Tibial artery (tissue), 4 donors: ENCODE measurements at regions not wholly inside any gene's neighbourhood (a gene's known extent, or its start where the extent isn't known, plus 50 kb on each side); places are given as distances from the start of the nearest gene placed in this dataset.

Experiments
- DNase-seq, 2 donors: peaks; one replicate each; pipeline ENCODE4 v3.0.0-alpha.2; 2019
- H3K27ac ChIP-seq, 2 donors: fragments of 200-600 bp; sonication (generic) in 1 of 2; 1 replicate in 1 of 2; 2 replicates in 1 of 2; pipeline ENCODE4 v1.5.1; 2018 to 2019; ENCODE audit warnings: mild to moderate bottlenecking in 1 of 2
- H3K27me3 ChIP-seq, 2 donors: fragments of 200-600 bp; sonication (generic) in 1 of 2; one replicate each; pipeline versions ENCODE4 v1.5.1 to v1.6.0; 2016 to 2019
- H3K36me3 ChIP-seq, 3 donors: fragments of 200-600 bp; sonication (generic) in 2 of 3; one replicate each; pipeline ENCODE4 v1.5.1; 2016 to 2019; ENCODE audit warnings: mild to moderate bottlenecking in 2 of 3
- H3K4me1 ChIP-seq, 4 donors: fragments of 200-600 bp; sonication (generic) in 2 of 4; 1 replicate in 3 of 4; 2 replicates in 1 of 4; pipeline ENCODE4 v1.5.1; 2016 to 2019
- H3K4me3 ChIP-seq, 2 donors: fragments of 200-600 bp; sonication (generic) in 1 of 2; 1 replicate in 1 of 2; 2 replicates in 1 of 2; pipeline ENCODE4 v1.5.1; 2018 to 2019; ENCODE audit warnings: mild to moderate bottlenecking in 2 of 2
- H3K9me3 ChIP-seq, 3 donors: fragments of 200-600 bp; sonication (generic) in 1 of 3; one replicate each; pipeline ENCODE4 v1.5.1; 2016 to 2019
- intact Hi-C: fragments of 100-400 bp; cut with DNase I; formaldehyde crosslinking; loops from one replicate; pipeline ENCODE4 v1.15.0; 2023; ENCODE audit warnings: low total_unique reads
- TF ChIP-seq, protein P1 (sequence below), 2 experiments: fragments of 200-600 bp in 1 of 2; fragments of 450-650 bp in 1 of 2; IDR thresholded peaks; one replicate each; pipeline ENCODE4 v1.5.1; 2017 to 2019; ENCODE audit warnings: antibody characterized with exemption in 2 of 2, mild to moderate bottlenecking in 1 of 2, moderate library complexity in 1 of 2

DNA sequence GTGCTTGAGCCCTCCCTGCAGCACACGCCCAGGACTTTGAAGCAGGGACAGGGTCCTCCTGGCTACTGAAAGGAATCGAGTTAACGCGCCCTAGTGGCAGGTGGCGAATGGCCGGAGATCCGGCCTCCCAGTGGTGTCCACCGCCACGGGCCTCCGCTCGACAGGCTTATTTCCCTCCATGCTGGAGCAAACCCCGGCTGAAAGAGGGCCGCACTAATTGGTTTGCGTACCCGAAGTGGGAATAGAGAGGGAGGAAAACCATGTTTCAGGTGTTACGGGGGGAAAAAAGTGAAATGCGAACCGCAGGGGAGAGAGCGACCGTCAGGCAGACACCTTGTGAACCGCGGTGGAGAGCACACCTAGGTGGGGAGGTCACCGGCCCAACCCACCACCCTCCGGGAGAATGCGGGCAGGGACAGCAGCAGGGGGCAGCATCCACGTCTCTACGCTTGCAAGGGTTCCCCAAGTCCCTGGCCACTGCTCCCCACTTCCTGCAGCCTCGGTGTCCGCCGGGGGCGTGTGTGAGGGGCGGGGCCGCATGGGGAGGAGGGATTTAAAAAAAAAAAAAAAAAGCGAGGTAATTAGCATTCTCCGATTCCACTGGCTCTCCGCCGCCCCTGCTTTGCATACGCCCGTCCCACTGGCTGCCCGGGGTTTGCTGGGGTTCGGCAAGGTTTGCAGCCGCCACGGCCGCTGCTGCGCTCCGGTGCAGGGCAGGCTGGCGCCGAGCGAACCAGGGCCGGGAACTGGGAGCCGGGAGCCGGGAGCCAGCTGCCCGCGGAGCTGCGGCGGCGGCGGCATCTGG, 224.6 kb upstream of the CRY1 start:
- no peaks in the 10 kb centered on the region for H3K9me3 ChIP-seq
- intact Hi-C loops, result no loop called here
- H3K4me3 ChIP-seq, result peak overlapping the region; percentile 31 to 34
- peaks cover 0 to 67% of the 10 kb centered on the region in 2 donors for H3K27me3 ChIP-seq
- H3K36me3 ChIP-seq, result no peaks in the 10 kb centered on the region
- no peak overlapping the region for H3K27ac ChIP-seq
- TF ChIP-seq, protein P1, sequence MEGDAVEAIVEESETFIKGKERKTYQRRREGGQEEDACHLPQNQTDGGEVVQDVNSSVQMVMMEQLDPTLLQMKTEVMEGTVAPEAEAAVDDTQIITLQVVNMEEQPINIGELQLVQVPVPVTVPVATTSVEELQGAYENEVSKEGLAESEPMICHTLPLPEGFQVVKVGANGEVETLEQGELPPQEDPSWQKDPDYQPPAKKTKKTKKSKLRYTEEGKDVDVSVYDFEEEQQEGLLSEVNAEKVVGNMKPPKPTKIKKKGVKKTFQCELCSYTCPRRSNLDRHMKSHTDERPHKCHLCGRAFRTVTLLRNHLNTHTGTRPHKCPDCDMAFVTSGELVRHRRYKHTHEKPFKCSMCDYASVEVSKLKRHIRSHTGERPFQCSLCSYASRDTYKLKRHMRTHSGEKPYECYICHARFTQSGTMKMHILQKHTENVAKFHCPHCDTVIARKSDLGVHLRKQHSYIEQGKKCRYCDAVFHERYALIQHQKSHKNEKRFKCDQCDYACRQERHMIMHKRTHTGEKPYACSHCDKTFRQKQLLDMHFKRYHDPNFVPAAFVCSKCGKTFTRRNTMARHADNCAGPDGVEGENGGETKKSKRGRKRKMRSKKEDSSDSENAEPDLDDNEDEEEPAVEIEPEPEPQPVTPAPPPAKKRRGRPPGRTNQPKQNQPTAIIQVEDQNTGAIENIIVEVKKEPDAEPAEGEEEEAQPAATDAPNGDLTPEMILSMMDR (IDR thresholded peaks at IDR 0.05), result no peak
- peaks cover 0 to 35% (median 29%) of the 10 kb centered on the region in 4 donors for H3K4me1 ChIP-seq
- DNase-seq, result peak; percentile 49 to 73

GRCh38 chr12:107318556-107318805, 225.1 kb upstream of the CRY1 start:
- H3K36me3 ChIP-seq, result no peaks in the 10 kb centered on the region
- intact Hi-C loops, result no loop called here
- H3K4me1 ChIP-seq, result peaks cover 0 to 35% (median 29%) of the 10 kb centered on the region in 4 donors
- no peak overlapping the region for H3K27ac ChIP-seq
- peaks cover 0 to 72% of the 10 kb centered on the region in 2 donors for H3K27me3 ChIP-seq
- no peaks in the 10 kb centered on the region for H3K9me3 ChIP-seq
- DNase-seq, result no peak
- peak overlapping the region; percentile 31 to 34 for H3K4me3 ChIP-seq
- TF ChIP-seq, protein P1 (IDR thresholded peaks at IDR 0.05), result no peak

DNA sequence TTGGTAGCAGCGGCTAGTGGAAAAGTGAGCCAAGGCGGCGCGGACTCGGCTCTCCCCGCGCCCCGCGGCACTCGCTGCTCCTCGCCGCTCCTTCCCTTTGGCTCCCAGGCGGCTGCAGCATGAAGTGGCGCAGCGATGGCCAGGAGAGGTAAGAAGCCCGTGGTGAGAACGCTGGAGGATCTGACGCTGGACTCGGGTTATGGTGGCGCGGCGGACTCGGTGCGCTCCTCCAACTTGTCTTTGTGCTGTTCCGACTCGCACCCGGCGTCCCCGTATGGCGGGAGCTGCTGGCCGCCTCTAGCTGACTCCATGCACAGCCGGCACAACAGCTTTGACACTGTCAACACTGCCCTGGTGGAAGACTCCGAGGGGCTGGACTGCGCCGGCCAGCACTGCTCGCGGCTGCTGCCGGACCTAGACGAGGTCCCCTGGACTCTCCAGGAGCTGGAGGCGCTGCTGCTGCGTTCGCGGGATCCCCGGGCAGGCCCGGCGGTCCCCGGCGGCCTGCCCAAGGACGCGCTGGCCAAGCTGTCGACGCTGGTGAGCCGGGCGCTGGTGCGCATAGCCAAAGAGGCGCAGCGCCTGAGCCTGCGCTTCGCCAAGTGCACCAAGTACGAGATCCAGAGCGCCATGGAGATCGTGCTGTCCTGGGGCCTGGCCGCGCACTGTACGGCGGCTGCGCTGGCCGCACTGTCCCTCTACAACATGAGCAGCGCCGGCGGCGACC, 225.6 kb upstream of the CRY1 start:
- H3K9me3 ChIP-seq, result no peaks in the 10 kb centered on the region
- intact Hi-C loops, result no loop called here
- peaks cover 0 to 35% (median 29%) of the 10 kb centered on the region in 4 donors for H3K4me1 ChIP-seq
- H3K27me3 ChIP-seq, result peaks cover 0 to 76% of the 10 kb centered on the region in 2 donors
- H3K36me3 ChIP-seq, result no peaks in the 10 kb centered on the region
- no peak for DNase-seq
- TF ChIP-seq, protein P1 (IDR thresholded peaks at IDR 0.05), result no peak
- H3K4me3 ChIP-seq, result peak overlapping the region; percentile 31 to 34
- H3K27ac ChIP-seq, result no peak overlapping the region

- Histone ChIP-seq H3K27ac (no peak overlapping the region), H3K27me3 (peaks cover 0 to 79% of the 10 kb centered on the region in 2 donors), H3K9me3 (no peaks in the 10 kb centered on the region), H3K36me3 (no peaks in the 10 kb centered on the region), H3K4me1 (peaks cover 0 to 35% (median 29%) of the 10 kb centered on the region in 4 donors), H3K4me3 (peak overlapping the region; percentile 31 to 34)
- intact Hi-C loops, result no loop called here
- no peak for DNase-seq
- TF ChIP-seq, protein P1 (IDR thresholded peaks at IDR 0.05), result no peak
These were observed 226.2 kb upstream of the CRY1 start for GRCh38 chr12:107319533-107320032.

DNA sequence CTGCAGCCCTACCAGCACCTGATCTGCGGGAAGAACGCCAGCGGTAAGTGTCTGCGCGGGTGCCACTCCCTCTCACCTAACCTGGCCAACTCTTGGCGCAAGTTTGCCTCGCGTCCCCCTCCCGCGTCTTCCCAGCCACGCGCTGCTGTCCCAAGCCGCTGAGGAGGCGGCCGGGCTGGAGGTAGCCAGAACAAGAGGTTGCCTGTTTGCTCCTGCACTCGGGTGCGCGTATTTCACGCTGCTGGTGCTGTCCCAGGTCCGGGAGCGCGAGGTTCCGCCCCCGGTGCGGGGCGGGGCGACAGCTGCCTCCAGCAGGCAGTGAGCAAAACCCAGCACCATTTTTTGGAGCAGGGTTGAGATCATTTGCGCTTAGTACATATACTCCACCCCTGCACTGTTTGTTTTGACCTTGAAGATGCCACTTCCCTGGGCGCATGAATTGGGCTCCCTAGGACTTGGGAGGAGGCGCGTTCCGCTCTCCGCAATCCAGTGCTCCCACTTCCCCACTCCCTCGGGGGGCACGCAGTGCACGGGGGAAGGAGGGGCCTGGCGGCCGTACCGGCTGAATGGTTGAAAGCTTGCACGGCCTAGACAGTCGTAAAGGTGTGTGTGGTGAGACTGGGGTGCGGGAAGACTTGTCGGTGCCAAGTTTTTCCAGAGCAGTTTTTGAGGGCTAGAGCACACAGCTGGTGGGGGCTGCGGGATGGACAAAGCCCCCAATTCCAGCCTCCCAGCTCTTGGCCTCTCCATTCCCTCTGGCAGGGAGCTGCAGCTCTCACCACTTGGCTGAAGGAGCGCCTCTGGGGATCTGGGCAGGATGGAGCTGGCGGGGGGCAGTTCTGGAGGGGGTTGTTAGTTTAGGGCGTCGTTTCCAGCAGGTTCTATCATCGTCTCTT, 226.9 kb upstream of the CRY1 start:
- Histone ChIP-seq H3K27me3 (peaks cover 0 to 79% of the 10 kb centered on the region in 2 donors), H3K27ac (no peak overlapping the region)

More for the DNA sequence above, 226.9 kb upstream of the CRY1 start:
- peak overlapping the region; percentile 31 to 34 for H3K4me3 ChIP-seq
- intact Hi-C loops, result no loop called here
- no peaks in the 10 kb centered on the region for H3K36me3 ChIP-seq
- H3K4me1 ChIP-seq, result peaks cover 0 to 35% (median 29%) of the 10 kb centered on the region in 4 donors
- TF ChIP-seq, protein P1 (IDR thresholded peaks at IDR 0.05), result no peak
- H3K9me3 ChIP-seq, result no peaks in the 10 kb centered on the region
- DNase-seq, result no peak
